ENCODE measurements at regions not wholly inside any gene's neighbourhood (a gene's known extent, or its start where the extent isn't known, plus 50 kb on each side); places are given as distances from the start of the nearest gene placed in this dataset.

- TF ChIP-seq EZH2 (IDR thresholded peaks at IDR 0.05), result no peak
- TF ChIP-seq FOXP2 (optimal IDR thresholded peaks at IDR 0.05; ENCODE audit: control extremely low read depth, extremely low read length, insufficient read depth), result no peak
Observed at GRCh38 chr7:25486656-25487055, 258.4 kb upstream of the NPVF start.

Measured in SK-N-MC (cell line).